HG02763 (cell line): ENCODE measurements at regions not wholly inside any gene's neighbourhood (a gene's known extent, or its start where the extent isn't known, plus 50 kb on each side); places are given as distances from the start of the nearest gene placed in this dataset.
A peak's percentile ranks its signal among the peaks of the same experiment; 100 is the strongest.
"Not testable (repeated sequence)": the region's sequence is repeated elsewhere in the genome, so short reads cannot be mapped to it uniquely, and the experiment has no call there.

Source experiments
- ATAC-seq: cut with Tn5 transposase; IDR thresholded peaks from one replicate; pipeline ENCODE4 v1.9.1; 2021; ENCODE audit warnings: mild to moderate bottlenecking, moderate library complexity; ENCODE audit not compliant: unreplicated experiment

DNA sequence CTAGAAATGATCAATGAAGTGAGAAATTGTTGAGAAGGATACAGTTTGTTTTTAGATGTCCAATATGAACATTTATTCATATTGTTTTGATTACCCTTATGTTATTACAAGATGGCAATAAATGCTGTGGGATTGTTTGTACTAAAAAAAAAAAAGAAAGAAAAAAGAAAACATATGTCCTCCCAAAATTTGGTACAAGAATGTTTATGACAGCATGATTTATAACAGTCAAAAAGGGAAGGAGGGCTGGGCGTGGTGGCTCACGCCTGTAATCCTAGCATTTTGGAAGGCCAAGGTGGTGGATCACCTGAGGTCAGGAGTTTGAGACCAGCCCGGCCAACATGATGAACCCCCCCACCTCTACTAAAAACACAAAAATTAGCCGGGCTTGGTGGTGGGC, 78.5 kb upstream of the ID2 start:
- not testable (repeated sequence) for ATAC-seq

GRCh38 chr2:8604262-8604661, 77.6 kb upstream of the ID2 start:
- ATAC-seq = no peak

GRCh38 chr2:8605351-8606065, 76.3 kb upstream of the ID2 start:
- ATAC-seq = no peak

DNA sequence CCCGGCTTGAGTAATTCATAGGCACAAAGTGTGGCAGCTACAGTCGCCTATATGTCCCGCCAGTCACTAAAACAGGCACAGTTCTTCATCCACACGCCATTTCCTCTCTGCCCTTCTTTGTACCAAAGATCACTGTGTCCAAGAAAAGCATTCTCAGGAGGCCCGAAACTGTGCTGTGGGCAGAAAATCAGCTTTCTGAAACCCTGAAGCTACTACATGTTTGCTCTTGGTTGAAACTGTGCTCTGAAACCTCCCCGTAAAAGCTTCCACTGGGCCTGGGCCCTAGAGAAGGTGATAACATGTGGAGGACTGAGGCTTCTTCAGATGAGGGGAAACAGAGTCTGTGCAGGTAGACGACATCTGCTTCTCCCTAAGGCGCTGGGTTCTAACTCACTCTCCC, 75.6 kb upstream of the ID2 start:
- ATAC-seq = peak; percentile 93

DNA sequence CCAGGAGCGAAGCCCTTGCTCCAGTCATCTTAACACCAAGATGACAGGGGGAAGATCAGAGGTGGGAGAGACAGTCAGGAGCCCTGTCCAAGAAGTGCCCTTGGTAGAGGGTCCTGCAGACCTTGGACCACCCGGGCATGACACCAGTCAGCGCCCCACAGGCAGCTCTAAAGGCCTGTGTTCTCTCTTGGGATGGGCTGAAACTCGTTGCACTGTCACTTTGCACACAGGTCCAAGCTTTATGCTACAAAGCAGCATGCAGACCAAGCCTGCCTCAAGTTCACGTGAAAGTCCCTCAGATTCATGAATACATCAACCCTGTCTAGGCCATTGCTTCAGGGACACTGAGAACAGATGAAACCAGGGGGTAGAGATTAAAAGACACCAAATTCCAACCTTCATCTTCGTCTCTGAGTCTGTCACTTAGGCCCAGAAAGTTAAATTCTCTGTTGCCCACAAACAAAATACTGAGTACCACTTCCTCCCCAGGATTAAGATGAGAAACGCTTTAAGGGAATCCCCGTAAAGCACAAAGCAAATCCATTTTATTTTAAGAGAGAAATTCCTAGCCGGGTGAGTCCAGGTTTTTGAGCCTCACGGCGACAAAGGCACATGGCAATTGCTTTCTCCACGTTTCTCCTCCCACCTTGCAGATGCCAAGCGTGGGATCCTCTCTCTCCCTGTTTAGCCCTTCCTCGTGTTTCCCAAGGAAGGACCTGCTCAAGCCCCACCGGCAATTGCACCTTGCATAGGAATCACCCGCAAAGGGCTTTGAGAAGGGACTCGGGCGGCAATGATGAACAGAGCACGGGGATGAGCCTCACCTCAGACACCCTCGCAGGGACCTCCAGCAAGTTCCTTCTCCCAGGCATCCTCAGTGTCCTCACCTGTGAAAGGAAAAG, 75.0 kb upstream of the ID2 start:
- no peak for ATAC-seq

DNA sequence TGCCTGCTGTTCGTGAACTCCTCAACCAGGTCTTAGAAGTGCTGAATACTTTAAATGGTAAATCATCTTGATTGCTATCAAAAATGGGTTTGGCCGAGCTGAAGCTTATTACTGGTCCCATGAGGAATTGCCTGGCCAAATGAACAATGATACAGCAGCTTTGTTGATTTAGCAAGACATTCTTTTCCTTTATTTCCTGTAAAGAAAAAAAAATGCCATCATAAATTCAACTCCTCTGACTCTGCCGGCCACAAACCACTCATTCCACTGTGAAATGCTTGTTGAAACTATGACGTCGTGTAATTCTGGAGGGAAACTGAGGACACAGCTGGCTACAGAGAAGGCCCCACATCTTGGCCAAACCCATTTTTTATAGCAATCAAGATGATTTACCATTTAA, 74.2 kb upstream of the ID2 start:
- ATAC-seq = no peak

DNA sequence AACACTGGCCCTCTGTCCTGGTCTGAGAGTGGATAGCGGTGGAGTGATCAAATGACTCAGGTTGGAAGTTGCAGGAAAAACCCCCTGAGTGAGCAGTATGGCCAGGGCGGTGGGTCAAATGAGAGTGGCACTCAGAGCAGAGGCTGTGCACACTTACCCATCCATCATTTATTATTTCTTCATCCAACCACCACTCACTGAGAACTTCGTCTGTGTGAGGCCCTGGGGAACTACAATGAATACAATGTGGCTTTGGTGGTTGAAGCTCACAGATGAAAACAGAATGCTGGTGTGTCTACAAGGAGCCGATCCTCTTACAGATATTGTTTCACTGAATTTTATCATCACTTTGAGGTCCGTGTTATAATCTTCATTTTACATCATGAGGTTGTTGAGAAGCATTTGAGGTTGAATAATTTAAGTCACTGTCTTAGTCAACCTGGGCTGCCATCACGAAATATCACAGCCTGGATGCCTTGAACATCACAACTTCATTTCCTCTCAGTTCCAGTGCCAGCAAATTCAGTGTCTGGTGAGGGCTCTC, 73.4 kb upstream of the ID2 start:
- no peak for ATAC-seq

DNA sequence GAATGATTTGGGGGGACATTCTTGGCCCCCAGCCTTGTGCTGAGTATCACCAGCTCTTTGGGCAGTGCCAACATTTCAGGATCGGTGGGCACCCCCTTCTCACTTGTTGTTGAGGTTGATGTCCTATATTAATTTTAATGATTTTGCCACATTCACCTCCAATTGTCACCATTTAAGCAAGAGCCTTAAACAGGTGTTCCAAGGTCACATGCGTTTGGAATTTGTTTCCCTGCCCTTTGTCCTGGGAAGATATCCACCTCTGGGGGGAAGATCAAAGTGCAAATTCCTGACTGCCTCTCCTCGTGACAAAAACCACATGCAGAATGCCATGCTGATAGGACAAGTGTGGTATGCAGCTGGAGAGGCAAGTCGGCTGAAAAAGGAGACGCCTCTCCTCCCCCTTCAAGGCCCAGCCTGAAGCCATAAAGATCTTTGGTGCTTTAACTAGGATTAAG, 72.5 kb upstream of the ID2 start:
- no peak for ATAC-seq

- ATAC-seq = not testable (repeated sequence)
Measured at GRCh38 chr2:8610775-8611174, 71.1 kb upstream of the ID2 start.

DNA sequence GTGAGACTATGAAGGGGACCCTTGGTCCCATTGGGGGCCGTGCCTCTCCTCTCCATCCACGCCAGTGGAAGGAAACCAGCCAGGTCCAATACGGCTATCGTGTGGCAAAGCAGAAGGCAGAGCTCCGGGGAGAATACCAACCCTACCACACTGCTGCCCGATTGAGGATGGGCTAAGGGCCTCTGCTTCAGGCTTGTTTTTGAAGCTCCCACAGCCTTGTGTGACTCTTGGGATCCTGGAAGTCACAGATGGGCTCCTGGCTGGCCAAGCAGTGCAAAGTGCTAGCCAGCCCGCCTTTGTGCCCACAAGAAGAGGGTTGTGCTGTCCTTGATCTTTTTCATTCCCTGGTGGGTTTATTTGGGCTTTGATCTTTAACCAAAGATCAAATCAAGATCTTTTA, 70.6 kb upstream of the ID2 start:
- no peak for ATAC-seq

GRCh38 chr2:8611700-8612099, 70.2 kb upstream of the ID2 start:
- no peak for ATAC-seq

DNA sequence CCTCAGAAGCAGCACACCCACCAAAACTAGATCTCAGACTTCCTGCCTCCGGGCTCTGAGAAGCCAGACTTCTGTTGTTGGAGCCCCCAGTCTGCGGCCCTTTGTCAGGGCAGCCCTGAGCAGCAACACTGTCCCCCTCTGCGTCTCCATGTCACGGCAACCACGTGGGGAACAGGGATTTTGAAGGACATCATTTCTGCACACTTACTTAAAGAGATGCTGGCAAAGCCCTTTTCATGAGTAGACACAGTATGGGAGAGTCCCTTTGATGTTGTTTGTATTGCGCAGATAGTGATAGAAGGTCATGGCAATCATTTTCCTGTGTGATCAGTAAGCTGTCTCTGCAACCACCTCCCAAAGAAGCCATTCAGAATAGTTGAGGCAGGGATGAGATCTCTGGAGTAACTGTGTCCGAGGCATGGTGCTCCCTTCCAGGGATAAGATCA, 69.1 kb upstream of the ID2 start:
- no peak for ATAC-seq

DNA sequence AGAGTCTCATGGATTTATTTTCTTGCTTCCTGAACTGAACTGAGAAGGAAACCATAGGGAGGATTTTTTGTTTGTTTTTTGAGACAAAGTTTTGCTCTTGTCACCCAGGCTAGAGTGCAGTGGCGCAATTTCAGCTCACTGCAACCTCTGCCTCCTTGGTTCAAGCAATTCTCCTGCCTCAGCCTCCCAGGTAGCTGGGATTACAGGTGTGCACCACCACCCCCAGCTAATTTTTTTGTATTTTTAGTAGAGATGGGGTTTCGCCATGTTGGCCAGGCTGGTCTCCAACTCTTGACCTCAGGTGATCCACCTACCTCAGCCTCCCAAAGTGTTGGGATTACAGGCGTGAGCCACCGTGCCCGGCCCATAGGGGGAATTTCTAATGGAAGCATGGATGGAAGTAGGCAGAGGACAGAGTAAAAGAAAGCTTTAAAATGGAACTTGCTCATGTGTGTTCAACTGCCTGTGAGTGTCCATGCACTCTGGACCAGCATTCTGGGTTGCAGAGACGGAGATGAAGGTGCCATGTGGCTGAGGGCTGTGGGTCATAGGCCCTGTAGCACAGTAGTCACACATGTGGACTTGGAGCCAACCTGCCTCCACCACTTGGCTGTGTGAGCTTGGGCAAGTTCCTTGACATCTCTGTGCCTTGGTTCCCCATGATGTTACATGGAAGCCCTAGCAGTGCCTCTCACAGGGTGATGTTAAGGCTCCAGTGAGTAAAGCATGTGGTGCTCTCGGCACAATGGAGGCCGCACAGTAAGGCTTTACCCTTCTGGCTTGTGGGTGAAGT, 68.5 kb upstream of the ID2 start:
- not testable (repeated sequence) for ATAC-seq

DNA sequence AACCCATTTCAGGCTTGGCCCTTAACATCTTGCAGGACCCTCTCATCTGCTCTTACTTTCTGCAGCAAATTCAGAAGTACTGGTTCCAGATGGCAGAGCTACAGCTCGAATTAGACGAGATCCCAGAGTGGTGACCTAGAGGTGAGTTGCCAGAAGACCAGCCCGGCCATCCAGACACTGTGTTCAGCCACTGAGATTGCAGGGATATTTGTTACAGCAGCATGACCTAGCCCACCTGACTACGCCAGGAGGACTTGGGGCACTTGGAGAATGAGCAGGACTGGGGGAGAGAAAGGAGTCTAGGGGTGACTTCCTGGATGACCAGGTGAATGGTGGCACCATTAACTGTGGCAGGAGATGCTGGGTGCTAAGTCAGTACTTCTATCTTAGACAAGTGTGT, 67.2 kb upstream of the ID2 start:
- no peak for ATAC-seq

DNA sequence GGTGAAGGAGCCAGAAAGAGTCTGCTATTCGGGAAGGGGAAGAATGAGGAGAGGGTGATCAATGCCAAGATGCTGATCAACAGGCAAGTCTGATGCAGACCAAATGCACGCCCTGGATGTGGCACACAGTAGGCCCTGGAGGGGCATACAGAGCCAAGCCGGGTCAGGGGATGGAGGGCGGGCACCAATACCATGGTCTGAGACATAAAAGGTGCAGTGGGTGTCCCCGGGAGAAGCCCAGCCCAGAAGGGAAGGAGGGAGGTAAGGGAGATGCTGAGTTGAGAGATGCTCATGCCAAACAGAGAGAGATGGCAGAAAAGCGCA, 66.6 kb upstream of the ID2 start:
- ATAC-seq = no peak

- no peak for ATAC-seq
Measured at GRCh38 chr2:8615576-8616281, 66.1 kb upstream of the ID2 start.

DNA sequence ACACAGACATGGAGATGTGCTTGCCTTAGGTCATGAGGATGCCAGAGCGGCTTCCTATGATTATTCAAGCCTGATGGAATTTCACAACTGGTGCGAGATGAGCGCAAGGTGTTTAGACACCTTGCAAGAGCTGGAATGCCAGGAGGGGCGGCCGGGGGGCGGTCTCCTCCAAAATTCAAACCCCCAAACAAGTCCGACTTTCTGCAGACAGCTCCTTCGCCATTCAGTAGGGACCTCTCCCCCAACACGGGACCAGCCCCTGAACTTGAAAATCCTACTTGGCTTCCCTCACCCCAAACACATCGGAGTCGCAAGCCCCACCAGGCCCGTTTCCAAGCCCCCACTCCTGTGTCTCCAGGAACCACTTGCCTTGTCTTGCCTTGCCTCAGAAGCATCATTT, 64.8 kb upstream of the ID2 start:
- ATAC-seq = no peak

- no peak for ATAC-seq
Measured at GRCh38 chr2:8617590-8617989, 64.3 kb upstream of the ID2 start.

DNA sequence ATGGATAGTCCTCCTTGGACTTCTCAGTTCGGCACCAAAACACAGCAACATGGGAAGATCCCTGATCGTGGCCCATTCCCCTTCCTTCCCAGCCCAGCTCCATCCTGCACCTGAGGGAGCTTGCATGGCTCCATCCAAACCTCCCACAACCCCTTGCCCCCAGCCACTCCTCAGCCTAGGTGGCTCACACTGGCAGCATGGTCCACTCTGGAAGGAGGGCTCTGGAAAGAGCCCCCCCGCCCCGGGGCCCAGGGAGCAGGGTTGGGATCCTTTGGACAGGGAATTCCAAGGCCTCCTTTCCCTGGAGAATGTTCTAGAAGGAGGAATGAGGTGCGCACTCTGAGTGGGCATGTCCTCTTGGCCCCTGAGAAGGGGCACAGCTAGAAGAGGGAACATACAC, 62.8 kb upstream of the ID2 start:
- ATAC-seq = no peak

GRCh38 chr2:8620611-8621382, 61.1 kb upstream of the ID2 start:
- ATAC-seq = no peak
